SKM-1 (cell line): ENCODE measurements at regions not wholly inside any gene's neighbourhood (a gene's known extent, or its start where the extent isn't known, plus 50 kb on each side); places are given as distances from the start of the nearest gene placed in this dataset.
"Not testable (repeated sequence)": the region's sequence is repeated elsewhere in the genome, so short reads cannot be mapped to it uniquely, and the experiment has no call there.

Experiments
- DNase-seq: peaks from one replicate; lab custom pipeline; 2025; ENCODE audit not compliant: unreplicated experiment; lab: John Stamatoyannopoulos, UW

GRCh38 chr17:30589431-30589830 is 112.2 kb downstream of the GOSR1 start:
- DNase-seq = no peak

GRCh38 chr17:30588798-30589247 is 111.6 kb downstream of the GOSR1 start:
- no peak for DNase-seq

GRCh38 chr17:30586818-30587595 is 109.8 kb downstream of the GOSR1 start:
- DNase-seq = no peak

GRCh38 chr17:30584810-30585209 is 107.6 kb downstream of the GOSR1 start:
- no peak for DNase-seq

- DNase-seq = no peak
Measured at GRCh38 chr17:30580916-30581315, 103.7 kb downstream of the GOSR1 start.

GRCh38 chr17:30579610-30580315 is 102.6 kb downstream of the GOSR1 start:
- no peak for DNase-seq

- DNase-seq = not testable (repeated sequence)
Measured at GRCh38 chr17:30578015-30578717, 101.0 kb downstream of the GOSR1 start.
